Loucy (cell line): ENCODE measurements at regions not wholly inside any gene's neighbourhood (a gene's known extent, or its start where the extent isn't known, plus 50 kb on each side); places are given as distances from the start of the nearest gene placed in this dataset.

ENCODE experiments used
- CTCF ChIP-seq: fragments of 200-600 bp; sonication (generic); conservative IDR thresholded peaks from 2 replicates; pipeline ENCODE4 v1.5.1; 2014; ENCODE audit warnings: mild to moderate bottlenecking, antibody characterized with exemption, low read length
- EZH2phosphoT487 ChIP-seq: fragments of 200-600 bp; IDR thresholded peaks from 2 replicates; pipeline ENCODE4 v1.6.1; 2018; ENCODE audit warnings: antibody characterized with exemption, mild to moderate bottlenecking, moderate library complexity, borderline replicate concordance

GRCh38 chr22:22111267-22111751, 128.7 kb upstream of the TOP3B start:
- TF ChIP-seq CTCF (no peak), EZH2phosphoT487 (no peak)
